ENCODE measurements at regions not wholly inside any gene's neighbourhood (a gene's known extent, or its start where the extent isn't known, plus 50 kb on each side); places are given as distances from the start of the nearest gene placed in this dataset.

DNA sequence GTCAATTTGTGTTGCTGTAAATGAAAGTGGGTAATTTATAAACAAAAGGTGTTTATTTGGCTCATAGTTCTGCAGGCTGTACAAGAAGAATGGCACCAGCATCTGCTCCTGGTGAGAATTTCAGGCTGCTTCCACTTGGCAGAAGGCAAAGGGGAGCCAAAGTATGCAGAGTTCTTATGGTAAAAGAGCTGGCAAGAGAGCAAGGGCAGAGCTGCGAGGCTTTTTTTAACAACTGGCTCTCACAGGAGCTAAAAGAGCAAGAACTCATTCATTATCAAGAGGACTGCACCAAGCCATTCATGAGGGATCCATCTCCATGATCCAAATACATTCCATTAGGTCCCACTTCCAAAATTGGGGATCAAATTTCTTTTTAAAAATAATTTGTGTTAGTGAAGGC, 1712.7 kb downstream of the SLITRK5 start:
- TF ChIP-seq JUND (IDR thresholded peaks at IDR 0.05; ENCODE audit: borderline replicate concordance, low read depth, low read length) (no peak), JUND (tag; IDR thresholded peaks at IDR 0.05; ENCODE audit: borderline replicate concordance, low read depth, low read length) (no peak), PHTF2 (CRISPR knock-in tag; IDR thresholded peaks at IDR 0.05) (no peak), EZH2 (IDR thresholded peaks at IDR 0.05; ENCODE audit: borderline replicate concordance, low read depth, low read length) (no peak), CBX8 (IDR thresholded peaks at IDR 0.05; ENCODE audit: borderline replicate concordance, extremely low read depth, low read depth, low read length, poor library complexity, severe bottlenecking) (no peak), FOXJ3 (CRISPR knock-in tag; IDR thresholded peaks at IDR 0.05) (no peak), POLR2A (conservative IDR thresholded peaks at IDR 0.05) (no peak), NFYB (IDR thresholded peaks at IDR 0.05; ENCODE audit: extremely low read depth, insufficient read length) (no peak), JUN (IDR thresholded peaks at IDR 0.05; ENCODE audit: borderline replicate concordance, low read depth, low read length) (no peak), JUN (CRISPR knock-in tag; IDR thresholded peaks at IDR 0.05; ENCODE audit: borderline replicate concordance) (no peak)
- TF ChIP-seq, protein P1, sequence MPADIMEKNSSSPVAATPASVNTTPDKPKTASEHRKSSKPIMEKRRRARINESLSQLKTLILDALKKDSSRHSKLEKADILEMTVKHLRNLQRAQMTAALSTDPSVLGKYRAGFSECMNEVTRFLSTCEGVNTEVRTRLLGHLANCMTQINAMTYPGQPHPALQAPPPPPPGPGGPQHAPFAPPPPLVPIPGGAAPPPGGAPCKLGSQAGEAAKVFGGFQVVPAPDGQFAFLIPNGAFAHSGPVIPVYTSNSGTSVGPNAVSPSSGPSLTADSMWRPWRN (IDR thresholded peaks at IDR 0.05; ENCODE audit: low read depth): no peak

Measured in K562 (cell line).